HG02763 (cell line): ENCODE measurements at regions not wholly inside any gene's neighbourhood (a gene's known extent, or its start where the extent isn't known, plus 50 kb on each side); places are given as distances from the start of the nearest gene placed in this dataset.

Experiments
- ATAC-seq: cut with Tn5 transposase; IDR thresholded peaks from one replicate; pipeline ENCODE4 v1.9.1; 2021; ENCODE audit warnings: mild to moderate bottlenecking, moderate library complexity; ENCODE audit not compliant: unreplicated experiment

GRCh38 chr4:163748449-163748848 lies 254.0 kb downstream of the TMA16 start:
- ATAC-seq, result no peak

DNA sequence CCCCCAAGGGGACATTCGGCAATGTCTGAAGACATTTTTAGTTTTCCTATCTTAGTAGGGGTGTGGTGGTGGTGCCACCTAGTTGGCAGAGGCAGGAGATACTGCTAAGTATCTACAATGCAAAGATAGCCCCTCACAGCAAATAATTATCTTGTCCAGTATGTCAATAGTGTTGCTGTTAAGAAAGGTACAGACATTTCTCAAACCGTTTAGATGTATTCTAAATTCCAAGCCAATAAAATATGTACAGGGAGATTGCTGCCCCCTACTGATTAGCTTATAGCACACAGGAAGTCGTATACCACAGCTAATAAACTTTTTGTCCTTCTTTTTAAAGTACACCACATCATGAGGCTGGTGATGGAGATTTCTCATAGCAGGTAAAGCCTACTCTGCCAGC lies 260.5 kb downstream of the TMA16 start:
- ATAC-seq, result peak; percentile 48

GRCh38 chr4:163757219-163757618 lies 262.7 kb downstream of the TMA16 start:
- no peak for ATAC-seq

- ATAC-seq, result no peak
These were observed 263.5 kb downstream of the TMA16 start for GRCh38 chr4:163758032-163758431.

DNA sequence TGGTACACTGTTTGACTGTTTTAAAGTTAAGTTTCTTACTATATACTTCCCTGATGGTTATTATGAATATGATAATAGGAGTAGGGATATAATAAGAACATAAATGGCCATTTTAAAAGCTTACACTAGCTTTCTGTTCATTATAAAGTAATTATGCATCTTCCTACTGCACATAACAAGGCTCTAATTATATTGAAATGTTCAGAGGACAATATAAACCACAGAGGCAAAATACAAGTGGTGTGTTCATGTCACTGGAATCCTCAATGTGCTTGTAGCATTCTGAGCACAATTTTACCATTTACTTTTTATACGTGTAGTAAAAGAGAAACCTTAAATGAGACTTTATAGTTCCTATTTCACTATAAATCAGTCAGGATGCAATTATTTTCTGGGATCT lies 268.3 kb downstream of the TMA16 start:
- ATAC-seq, result no peak

DNA sequence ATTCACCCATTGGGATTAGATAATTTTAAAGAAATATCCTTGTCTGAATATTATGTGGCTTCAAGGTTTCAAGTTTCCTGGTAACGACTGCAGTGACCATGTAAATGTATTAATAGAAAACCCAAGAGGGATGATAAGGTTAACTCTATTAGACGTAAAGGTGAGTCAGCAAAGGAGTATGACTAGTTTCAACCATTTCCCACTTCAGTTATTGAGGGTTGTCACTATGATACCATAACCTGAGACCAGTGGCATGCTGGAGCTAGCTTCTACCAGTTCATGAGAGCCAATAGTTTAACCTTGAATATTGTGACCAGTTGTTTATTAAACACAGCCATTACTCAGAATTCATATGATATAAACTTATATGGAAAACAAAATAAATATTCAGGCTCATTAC lies 270.1 kb downstream of the TMA16 start:
- ATAC-seq, result no peak

DNA sequence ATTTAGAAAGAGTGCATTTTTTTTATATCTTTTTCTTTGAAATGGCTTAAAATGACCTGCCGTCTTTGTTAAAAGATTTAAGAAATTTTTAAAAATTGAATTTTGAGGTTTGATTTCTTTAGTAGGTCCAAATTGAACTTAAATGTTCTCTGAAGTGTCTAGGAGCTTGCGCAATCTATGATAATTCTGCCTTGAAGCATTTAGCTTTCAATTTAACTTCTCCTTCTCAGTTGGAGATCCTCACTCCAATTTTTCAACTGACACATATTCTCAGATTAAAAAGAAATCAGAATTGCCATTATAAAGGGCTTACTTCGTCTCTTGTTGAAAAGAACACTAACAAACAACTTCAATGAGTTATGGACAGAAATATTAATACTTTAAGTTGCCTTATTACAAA lies 273.5 kb downstream of the TMA16 start:
- no peak for ATAC-seq

DNA sequence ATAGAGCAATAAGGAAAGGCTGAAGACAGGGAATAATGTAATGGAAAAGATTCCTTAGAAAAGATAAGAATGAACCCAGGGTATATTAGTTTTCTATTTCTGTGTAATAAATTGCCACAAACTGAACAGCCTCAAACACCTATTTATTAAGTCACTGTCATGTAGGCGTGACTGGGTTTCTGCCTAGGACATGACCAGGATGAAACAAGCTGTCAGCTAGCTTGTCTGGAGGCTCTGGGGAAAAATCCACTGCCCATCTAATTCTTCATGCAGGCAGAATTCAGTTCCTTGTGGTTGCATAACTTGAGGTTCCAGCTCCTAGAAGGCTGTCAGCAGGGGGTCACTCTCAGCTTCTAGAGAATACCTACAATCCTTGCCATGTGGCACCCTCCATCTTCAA lies 277.7 kb downstream of the TMA16 start:
- ATAC-seq, result no peak

DNA sequence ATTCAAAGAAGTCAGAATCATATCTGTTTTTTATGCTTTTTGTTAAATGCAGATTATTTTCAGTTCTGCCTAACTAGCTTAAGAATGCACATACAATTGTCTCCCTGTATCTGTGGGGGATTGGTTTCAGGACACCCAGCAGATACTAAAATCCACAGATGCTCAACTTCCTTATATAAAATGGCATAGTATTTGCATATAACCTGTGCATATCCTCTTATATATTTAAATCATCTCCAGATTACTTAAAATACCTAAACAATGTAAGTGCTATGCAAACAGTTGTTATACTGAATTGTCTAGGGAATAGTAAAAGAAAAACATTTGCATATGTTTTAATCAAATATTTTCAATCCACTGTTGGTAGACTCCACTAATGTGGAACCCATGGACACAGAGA lies 279.4 kb downstream of the TMA16 start:
- ATAC-seq, result no peak

DNA sequence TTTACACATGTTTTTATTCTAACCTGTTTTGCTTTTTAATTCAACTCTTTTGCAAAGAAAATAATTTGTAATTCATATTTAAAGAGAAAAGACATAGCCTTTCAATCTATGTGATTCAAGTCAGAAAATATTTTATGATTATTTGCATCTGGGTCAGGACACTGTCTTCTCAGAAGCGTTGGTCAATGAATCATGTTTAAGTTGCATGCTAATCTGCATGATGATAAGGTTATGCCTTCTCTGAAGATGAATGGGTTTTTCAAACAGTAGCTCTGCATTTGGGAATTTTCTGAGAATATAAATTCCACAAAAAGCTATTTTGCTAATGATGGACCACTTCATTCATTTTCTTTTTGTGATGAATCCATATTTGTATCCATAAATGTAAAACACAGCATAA lies 282.5 kb downstream of the TMA16 start:
- no peak for ATAC-seq

- ATAC-seq, result no peak
These were observed 287.2 kb downstream of the TMA16 start for GRCh38 chr4:163781726-163782125.

GRCh38 chr4:163790231-163790630 lies 295.7 kb downstream of the TMA16 start:
- ATAC-seq, result no peak

DNA sequence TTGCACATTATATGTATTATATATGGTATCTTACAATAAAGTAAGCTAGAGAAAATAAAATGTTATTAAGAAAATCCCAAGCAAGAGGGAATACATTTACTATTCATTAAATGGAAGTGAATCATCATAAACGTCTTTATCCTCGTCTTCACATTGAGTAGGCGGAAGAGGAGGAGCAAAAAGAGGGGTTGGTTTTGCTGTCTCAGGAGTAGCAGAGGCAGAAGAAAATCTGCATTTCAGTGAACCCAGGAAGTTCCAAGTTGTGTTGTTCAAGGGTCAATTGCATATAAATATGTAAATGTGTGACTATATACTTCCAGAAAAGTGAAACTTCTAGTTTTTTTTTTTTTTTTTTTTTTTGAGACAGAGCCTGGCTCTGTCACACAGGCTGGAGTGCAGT lies 301.4 kb downstream of the TMA16 start:
- ATAC-seq, result no peak

DNA sequence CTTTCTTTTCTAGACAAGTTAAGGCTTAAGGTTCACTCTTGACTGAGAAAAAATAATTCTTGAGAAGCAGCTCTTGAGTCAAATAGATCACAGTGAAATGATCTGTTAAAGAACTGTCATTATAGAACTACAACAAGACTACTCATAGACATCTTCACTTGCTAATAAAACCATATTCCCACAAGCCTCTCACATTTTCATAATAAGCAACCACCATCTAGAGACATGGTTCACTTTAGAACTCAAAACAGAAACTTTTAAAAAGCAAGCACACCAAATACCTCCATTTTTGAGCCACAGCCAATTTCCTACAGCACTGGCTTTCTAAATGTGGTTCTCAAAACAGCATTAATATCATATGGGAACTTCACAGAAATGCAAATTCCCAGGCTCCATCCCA lies 309.5 kb downstream of the TMA16 start:
- no peak for ATAC-seq

DNA sequence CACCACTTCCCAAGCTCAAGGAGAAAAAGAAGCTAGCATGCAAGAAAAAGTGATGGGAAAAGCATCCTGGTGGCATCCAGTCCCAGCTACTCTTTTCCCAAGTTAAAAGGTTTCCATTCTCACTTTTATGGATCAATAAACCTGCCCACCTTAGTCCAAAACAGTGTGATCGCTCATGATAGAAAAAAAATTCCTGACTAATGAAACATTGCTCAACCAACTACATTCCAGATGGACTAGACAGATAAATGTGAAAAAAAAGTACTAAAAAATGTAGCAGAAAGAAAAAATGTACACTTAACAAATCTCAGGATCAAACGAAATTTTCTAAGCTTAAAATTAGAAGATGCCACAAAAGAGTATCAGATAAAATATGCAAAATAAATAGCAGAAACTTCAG lies 312.2 kb downstream of the TMA16 start:
- no peak for ATAC-seq

DNA sequence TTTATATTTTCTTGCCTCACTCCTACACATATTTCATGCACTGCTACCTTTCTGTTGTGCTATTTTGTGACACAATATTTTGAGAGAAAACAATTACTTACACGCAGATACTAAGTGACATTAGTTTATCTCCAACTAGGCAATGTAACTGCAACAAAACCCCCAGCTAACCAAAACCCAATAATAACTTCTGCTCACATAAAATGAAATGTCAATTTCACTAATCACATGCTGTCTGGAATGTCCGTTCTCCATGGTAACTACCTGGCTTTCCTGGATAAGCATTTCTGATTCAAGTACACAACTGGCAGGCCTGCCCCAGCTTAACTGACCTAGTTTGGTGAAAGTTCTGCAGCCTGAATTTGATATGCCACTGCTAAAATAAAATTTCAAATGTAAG lies 313.5 kb downstream of the TMA16 start:
- no peak for ATAC-seq

DNA sequence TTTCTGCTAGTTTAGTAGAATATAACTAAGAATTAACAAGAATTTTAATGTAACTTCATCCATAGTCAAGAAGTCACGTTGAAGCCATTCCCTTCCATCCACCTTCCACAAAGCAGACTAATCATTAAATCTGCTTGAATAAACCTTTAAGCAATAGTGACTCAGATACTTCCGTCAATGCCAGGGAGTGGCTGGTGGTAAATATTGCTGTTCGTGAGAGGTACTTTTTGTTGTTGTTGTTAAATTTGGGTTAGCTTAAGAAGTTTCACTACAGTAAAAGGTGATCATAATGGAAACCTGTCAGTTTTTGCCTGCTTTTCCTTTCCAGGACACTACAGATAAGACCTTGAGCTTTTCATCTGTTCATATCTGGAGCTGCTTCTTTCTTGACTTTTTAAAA lies 316.3 kb downstream of the TMA16 start:
- ATAC-seq, result no peak

GRCh38 chr4:163815776-163816175 lies 321.3 kb downstream of the TMA16 start:
- ATAC-seq, result peak; percentile 77

DNA sequence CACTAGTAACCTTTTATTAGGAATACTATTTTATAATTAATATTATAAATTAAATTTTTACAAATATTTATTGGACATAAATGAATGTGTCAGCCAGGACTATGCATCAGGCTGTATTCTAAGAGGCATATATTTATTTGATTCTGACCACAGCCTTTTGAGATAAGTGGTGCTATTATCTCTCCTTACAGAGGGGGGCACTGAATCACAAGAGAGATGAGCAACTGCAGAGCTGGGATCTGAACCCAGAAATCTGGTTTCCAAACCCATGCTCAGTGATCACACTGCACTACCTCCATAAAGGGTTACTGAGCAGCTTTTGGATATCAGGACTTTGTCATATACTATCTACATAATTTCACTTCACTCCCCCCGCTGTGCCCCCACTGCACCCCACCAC lies 322.0 kb downstream of the TMA16 start:
- ATAC-seq, result no peak

DNA sequence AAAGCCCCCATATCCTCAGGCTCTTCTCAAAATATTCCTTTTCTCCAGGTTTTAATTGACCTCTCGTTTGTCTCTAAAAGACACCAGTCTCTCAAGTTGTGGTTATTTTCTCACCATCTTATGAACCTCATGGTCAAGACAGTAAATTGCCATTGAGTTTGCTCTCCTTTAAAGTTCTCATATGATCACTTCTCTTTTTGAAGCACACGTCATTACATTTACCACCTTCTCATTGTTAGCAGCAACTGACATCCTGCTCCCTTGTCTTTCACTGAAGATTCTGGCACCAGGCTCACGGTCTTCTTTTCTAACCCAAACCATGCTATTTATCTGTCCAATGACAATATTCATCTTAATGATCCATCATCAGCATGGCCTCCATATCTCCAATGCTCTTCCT lies 324.2 kb downstream of the TMA16 start:
- no peak for ATAC-seq

DNA sequence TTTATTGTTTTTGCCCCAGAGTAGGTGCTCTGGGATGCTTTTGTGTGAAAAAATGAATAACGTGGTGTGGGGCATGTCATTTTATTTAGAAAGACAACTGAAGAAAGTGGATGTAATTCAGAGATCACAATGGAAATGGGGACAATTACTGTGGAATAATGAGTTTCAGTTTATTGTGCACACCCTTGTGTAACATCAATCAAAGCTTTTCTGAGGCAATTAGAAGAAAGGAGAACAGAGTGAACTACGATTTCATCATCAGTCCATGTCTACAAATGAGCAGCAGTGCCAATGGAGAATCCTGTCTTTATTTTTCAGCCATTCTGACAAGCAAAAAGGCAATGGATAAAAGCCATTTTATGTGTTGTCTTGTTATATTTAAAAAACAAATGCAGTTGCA lies 339.2 kb downstream of the TMA16 start:
- no peak for ATAC-seq

- no peak for ATAC-seq
These were observed 351.5 kb downstream of the TMA16 start for GRCh38 chr4:163846008-163846407.

DNA sequence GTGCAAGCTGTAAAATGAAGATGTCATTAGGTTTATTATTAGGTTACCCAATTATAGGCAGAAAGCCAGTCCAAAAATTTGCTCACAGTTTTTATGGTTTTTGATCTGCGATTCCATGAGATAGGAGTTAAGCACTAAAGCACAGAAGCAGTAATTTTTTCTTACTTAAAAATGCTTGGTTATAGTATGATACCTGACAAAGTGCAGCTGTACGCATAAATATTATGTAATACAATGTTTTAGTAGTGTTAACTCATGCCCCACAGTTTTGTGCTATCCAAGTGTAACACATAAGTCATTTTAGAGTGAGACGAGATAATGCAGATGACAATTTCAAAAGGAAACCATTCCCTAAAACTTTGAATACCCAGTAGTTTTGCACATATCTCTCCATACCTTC lies 357.8 kb downstream of the TMA16 start:
- no peak for ATAC-seq

DNA sequence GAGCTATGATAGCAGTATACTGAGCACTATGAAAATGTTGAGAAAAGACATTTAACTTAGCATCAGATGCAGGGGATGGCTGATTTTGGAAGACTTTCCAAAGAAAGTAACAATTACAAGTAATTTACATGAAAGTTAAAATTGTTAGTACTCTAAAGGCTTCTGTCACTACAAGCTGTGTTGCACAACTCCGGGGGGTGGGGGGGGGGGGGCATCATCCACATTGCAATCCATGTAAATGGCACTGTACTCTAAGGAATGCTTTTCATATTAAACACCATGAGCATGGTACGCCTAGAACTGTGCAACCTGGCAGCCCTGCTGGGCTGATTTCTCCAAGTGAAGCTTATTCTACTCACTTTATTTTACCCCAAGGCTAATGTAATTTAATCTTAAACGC lies 363.4 kb downstream of the TMA16 start:
- no peak for ATAC-seq
